ENCODE measurements at regions not wholly inside any gene's neighbourhood (a gene's known extent, or its start where the extent isn't known, plus 50 kb on each side); places are given as distances from the start of the nearest gene placed in this dataset.

DNA sequence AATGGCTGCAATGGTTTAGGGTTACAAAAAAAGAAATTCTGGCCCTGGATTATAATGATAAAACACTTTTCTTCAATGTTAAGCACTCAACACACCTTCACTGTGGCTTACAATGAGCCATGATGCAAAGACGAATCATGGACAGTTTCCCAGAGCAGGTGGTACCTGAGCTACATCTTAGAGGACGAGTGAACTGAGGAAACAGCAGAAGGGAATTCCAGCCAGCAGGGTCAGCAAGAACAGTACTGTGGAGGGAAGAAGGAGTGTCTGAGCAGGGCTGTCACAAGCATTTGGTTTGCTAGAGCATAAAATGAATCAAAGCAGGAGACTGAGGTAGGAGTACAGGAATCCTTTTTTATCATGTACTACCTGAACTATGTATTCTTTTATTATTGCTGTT lies 332.8 kb upstream of the C11orf87 start:
- POLR2A ChIA-PET, result interaction anchor here (1.7 kb wide), 1 partner anchor 18 kb away, joined by 3 read pairs; no protein-coding TSS in a partner anchor
- H3K9me3 Mint-ChIP-seq (ENCODE audit: unreplicated experiment), result no peaks in the 10 kb centered on the region
- no peaks in the 10 kb centered on the region for H3K4me1 Mint-ChIP-seq (ENCODE audit: insufficient read depth, unreplicated experiment)
- DNase-seq (ENCODE audit: unreplicated experiment), result no peak
- no peaks in the 10 kb centered on the region for H3K27me3 Mint-ChIP-seq (ENCODE audit: insufficient read depth, unreplicated experiment)
- no peaks in the 10 kb centered on the region for H3K36me3 Mint-ChIP-seq (ENCODE audit: insufficient read depth, unreplicated experiment)
- H3K27ac Mint-ChIP-seq (ENCODE audit: low read depth, unreplicated experiment), result no peak overlapping the region
- CTCF ChIA-PET, result interaction anchor here (1.2 kb wide), 1 partner anchor 12 kb away, joined by 3 read pairs; no protein-coding TSS in a partner anchor
- H3K4me3 Mint-ChIP-seq (ENCODE audit: unreplicated experiment), result no peak overlapping the region
- intact Hi-C loops (cut with micrococcal nuclease), result no loop called here
- TF ChIP-seq, protein P1, sequence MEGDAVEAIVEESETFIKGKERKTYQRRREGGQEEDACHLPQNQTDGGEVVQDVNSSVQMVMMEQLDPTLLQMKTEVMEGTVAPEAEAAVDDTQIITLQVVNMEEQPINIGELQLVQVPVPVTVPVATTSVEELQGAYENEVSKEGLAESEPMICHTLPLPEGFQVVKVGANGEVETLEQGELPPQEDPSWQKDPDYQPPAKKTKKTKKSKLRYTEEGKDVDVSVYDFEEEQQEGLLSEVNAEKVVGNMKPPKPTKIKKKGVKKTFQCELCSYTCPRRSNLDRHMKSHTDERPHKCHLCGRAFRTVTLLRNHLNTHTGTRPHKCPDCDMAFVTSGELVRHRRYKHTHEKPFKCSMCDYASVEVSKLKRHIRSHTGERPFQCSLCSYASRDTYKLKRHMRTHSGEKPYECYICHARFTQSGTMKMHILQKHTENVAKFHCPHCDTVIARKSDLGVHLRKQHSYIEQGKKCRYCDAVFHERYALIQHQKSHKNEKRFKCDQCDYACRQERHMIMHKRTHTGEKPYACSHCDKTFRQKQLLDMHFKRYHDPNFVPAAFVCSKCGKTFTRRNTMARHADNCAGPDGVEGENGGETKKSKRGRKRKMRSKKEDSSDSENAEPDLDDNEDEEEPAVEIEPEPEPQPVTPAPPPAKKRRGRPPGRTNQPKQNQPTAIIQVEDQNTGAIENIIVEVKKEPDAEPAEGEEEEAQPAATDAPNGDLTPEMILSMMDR (IDR thresholded peaks at IDR 0.05; ENCODE audit: unreplicated experiment), result no peak
- BruUV-seq (replicated peaks), result no TSS peak

DNA sequence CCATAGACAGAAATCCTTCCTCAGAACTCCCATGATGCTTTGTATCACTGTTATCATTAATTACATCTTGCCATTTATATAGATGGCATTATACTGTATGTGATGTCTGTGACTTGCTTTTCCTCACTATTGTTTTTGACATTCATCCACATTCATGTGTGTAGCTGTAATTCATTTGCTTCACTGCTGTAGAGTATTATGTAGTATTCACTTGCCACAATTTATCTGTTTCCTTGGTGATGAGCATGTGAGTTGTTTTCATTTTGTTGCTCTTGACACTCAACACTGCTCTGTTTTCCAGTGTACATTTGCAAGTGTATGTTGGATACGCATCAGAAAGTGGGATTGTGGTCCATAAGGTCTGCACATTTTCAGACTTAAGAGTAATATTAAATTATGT lies 328.6 kb upstream of the C11orf87 start:
- TF ChIP-seq, protein P1 (IDR thresholded peaks at IDR 0.05; ENCODE audit: unreplicated experiment), result no peak
- Mint-ChIP-seq H3K9me3 (ENCODE audit: unreplicated experiment) (no peaks in the 10 kb centered on the region), H3K27ac (ENCODE audit: low read depth, unreplicated experiment) (no peak overlapping the region), H3K27me3 (ENCODE audit: insufficient read depth, unreplicated experiment) (no peaks in the 10 kb centered on the region), H3K4me3 (ENCODE audit: unreplicated experiment) (no peak overlapping the region), H3K36me3 (ENCODE audit: insufficient read depth, unreplicated experiment) (no peaks in the 10 kb centered on the region), H3K4me1 (ENCODE audit: insufficient read depth, unreplicated experiment) (no peaks in the 10 kb centered on the region)
- no TSS peak for BruUV-seq (replicated peaks)
- intact Hi-C loops (cut with micrococcal nuclease), result no loop called here
- ChIA-PET CTCF (no interaction called here), POLR2A (no interaction called here)
- DNase-seq (ENCODE audit: unreplicated experiment), result no peak

DNA sequence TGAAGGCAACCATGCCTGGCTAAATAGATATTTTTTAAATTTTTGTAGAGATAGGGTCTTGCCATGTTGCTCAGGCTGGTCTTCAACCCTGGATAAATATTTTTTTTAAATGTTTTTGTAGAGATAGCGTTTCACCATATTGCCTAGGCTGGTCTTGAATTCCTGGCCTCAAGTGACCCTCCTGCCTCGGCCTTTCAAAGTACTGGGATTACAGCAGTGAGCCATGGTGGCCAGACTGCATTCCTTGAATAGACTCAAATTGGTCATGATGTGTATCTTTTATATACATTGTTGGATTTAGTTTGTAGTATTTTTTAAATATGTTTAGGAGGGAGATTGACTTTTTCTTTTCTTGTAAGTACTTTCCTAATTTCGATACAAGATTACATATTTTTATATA lies 325.7 kb upstream of the C11orf87 start:
- TF ChIP-seq, protein P1 (IDR thresholded peaks at IDR 0.05; ENCODE audit: unreplicated experiment), result no peak
- Mint-ChIP-seq H3K36me3 (ENCODE audit: insufficient read depth, unreplicated experiment) (no peaks in the 10 kb centered on the region), H3K27me3 (ENCODE audit: insufficient read depth, unreplicated experiment) (no peaks in the 10 kb centered on the region), H3K4me3 (ENCODE audit: unreplicated experiment) (no peak overlapping the region), H3K9me3 (ENCODE audit: unreplicated experiment) (no peaks in the 10 kb centered on the region), H3K4me1 (ENCODE audit: insufficient read depth, unreplicated experiment) (no peaks in the 10 kb centered on the region), H3K27ac (ENCODE audit: low read depth, unreplicated experiment) (no peak overlapping the region)
- no peak for DNase-seq (ENCODE audit: unreplicated experiment)
- intact Hi-C loops (cut with micrococcal nuclease), result no loop called here
- BruUV-seq (replicated peaks), result no TSS peak
- CTCF ChIA-PET, result no interaction called here
- POLR2A ChIA-PET, result no interaction called here

GRCh38 chr11:109106151-109106906 lies 315.7 kb upstream of the C11orf87 start:
- CTCF ChIA-PET, result interaction anchor here (0.7 kb wide), 1 partner anchor 18 kb away, joined by 3 read pairs; no protein-coding TSS in a partner anchor
- Mint-ChIP-seq H3K4me1 (ENCODE audit: insufficient read depth, unreplicated experiment) (no peaks in the 10 kb centered on the region), H3K36me3 (ENCODE audit: insufficient read depth, unreplicated experiment) (no peaks in the 10 kb centered on the region), H3K4me3 (ENCODE audit: unreplicated experiment) (no peak overlapping the region), H3K27ac (ENCODE audit: low read depth, unreplicated experiment) (no peak overlapping the region), H3K9me3 (ENCODE audit: unreplicated experiment) (no peaks in the 10 kb centered on the region), H3K27me3 (ENCODE audit: insufficient read depth, unreplicated experiment) (no peaks in the 10 kb centered on the region)
- BruUV-seq (replicated peaks), result no TSS peak
- POLR2A ChIA-PET, result interaction anchor here (0.7 to 1.1 kb wide), 3 partner anchors 18 to 424 kb away, joined by 3 to 5 read pairs (median 4); no protein-coding TSS in a partner anchor
- TF ChIP-seq, protein P1 (IDR thresholded peaks at IDR 0.05; ENCODE audit: unreplicated experiment), result no peak
- DNase-seq (ENCODE audit: unreplicated experiment), result no peak
- intact Hi-C loops (cut with micrococcal nuclease), result no loop called here
